Nephron (organoid): ENCODE measurements at regions not wholly inside any gene's neighbourhood (a gene's known extent, or its start where the extent isn't known, plus 50 kb on each side); places are given as distances from the start of the nearest gene placed in this dataset.

Source experiments
- H3K27ac Mint-ChIP-seq, 3 experiments: 2 replicates each; pipeline ENCODE4 v1.8.0; 2020; ENCODE audit warnings: mixed read lengths in 3 of 3, mild to moderate bottlenecking in 2 of 3, moderate library complexity in 1 of 3
- H3K27me3 Mint-ChIP-seq: 2 replicates; pipeline ENCODE4 v1.8.0; 2021; ENCODE audit warnings: low read depth, mild to moderate bottlenecking, moderate library complexity, mixed read lengths
- H3K36me3 Mint-ChIP-seq: 2 replicates; pipeline ENCODE4 v1.8.0; 2020; ENCODE audit warnings: low read depth, mixed read lengths
- H3K4me1 Mint-ChIP-seq: 2 replicates; pipeline ENCODE4 v1.8.0; 2020; ENCODE audit warnings: mixed read lengths
- H3K4me3 Mint-ChIP-seq, 3 experiments: 2 replicates each; pipeline ENCODE4 v1.8.0; 2020; ENCODE audit warnings: mild to moderate bottlenecking in 3 of 3, mixed read lengths in 3 of 3, moderate library complexity in 2 of 3
- H3K9me3 Mint-ChIP-seq: 2 replicates; pipeline ENCODE4 v1.8.0; 2020; ENCODE audit warnings: mixed read lengths
- TF ChIP-seq, protein P1 (sequence below), 3 experiments: fragments of 200-600 bp; sonication (generic); IDR thresholded peaks; one replicate each; pipeline ENCODE4 v1.5.0; 2021; ENCODE audit warnings: antibody characterized with exemption in 3 of 3; ENCODE audit not compliant: unreplicated experiment in 3 of 3

DNA sequence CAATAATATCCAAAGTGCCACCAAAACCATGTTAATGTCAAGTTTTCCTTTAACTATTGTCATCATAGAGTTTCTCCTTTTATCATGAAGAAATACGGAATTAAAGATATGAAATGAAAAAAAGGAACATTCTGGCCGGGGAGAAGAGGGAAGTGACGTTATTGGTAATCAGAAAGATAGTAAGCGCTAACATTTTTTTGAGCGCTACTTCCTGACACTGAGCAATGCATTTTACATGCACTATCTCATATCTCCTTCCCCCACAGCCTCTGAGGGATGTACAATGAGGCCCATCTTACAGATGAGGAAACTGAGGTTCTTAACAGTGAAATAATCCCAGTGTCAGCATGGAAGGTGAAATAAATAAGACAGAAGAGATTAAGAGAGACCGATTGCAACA is 410.9 kb downstream of the SOX9 start:
- peaks cover 26% of the 10 kb centered on the region for H3K27me3 Mint-ChIP-seq
- peaks cover 5% of the 10 kb centered on the region for H3K4me1 Mint-ChIP-seq
- H3K4me3 Mint-ChIP-seq: no peak overlapping the region
- TF ChIP-seq, protein P1, sequence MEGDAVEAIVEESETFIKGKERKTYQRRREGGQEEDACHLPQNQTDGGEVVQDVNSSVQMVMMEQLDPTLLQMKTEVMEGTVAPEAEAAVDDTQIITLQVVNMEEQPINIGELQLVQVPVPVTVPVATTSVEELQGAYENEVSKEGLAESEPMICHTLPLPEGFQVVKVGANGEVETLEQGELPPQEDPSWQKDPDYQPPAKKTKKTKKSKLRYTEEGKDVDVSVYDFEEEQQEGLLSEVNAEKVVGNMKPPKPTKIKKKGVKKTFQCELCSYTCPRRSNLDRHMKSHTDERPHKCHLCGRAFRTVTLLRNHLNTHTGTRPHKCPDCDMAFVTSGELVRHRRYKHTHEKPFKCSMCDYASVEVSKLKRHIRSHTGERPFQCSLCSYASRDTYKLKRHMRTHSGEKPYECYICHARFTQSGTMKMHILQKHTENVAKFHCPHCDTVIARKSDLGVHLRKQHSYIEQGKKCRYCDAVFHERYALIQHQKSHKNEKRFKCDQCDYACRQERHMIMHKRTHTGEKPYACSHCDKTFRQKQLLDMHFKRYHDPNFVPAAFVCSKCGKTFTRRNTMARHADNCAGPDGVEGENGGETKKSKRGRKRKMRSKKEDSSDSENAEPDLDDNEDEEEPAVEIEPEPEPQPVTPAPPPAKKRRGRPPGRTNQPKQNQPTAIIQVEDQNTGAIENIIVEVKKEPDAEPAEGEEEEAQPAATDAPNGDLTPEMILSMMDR (IDR thresholded peaks at IDR 0.05; ENCODE audit: unreplicated experiment in 3 of 3): no peak
- peaks cover 8% of the 10 kb centered on the region for H3K9me3 Mint-ChIP-seq
- H3K27ac Mint-ChIP-seq: no peak overlapping the region
- peaks cover 4% of the 10 kb centered on the region for H3K36me3 Mint-ChIP-seq

DNA sequence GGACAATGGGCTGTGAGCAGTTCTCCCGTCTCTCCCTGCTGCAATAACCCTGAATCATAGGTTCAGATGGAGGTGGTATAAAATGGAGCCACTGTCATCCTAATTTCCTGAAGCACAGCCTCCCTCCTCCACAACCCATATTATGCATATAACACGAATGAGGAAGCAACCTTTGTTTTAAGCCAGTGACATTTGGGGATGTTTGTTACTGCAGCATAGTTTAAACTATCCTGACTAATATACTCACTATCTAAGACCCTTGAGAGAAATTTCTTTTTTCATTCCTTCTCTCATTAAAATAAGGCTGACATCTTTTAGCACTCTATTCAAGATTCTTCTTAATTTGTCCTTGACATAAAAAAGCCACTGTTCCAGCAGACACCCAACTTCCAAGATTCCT is 413.4 kb downstream of the SOX9 start:
- peaks cover 9% of the 10 kb centered on the region for H3K4me1 Mint-ChIP-seq
- TF ChIP-seq, protein P1 (IDR thresholded peaks at IDR 0.05; ENCODE audit: unreplicated experiment in 3 of 3): no peak
- H3K4me3 Mint-ChIP-seq: no peak overlapping the region
- H3K9me3 Mint-ChIP-seq: peaks cover 8% of the 10 kb centered on the region
- H3K36me3 Mint-ChIP-seq: peaks cover 4% of the 10 kb centered on the region
- no peak overlapping the region for H3K27ac Mint-ChIP-seq
- peaks cover 31% of the 10 kb centered on the region for H3K27me3 Mint-ChIP-seq

DNA sequence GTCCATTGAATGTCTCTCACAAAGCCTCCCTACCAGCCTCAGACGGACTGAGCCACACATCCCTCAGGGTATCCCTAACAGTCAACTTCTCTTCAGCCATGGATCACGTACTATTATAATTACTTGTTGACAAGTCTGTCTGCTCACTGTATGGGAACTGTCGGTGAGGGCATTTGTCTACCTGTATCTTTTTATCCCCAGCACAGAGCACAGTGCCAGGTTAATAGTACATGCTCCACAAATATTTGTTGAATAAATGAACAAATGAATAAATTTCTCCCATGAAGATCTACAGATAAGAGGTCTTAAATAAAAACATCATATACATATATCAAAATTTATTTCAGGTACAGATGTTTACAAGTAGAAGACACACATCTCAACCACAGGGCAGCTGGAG is 414.0 kb downstream of the SOX9 start:
- H3K9me3 Mint-ChIP-seq: peaks cover 8% of the 10 kb centered on the region
- no peak overlapping the region for H3K4me3 Mint-ChIP-seq
- H3K27me3 Mint-ChIP-seq: peaks cover 28% of the 10 kb centered on the region
- H3K27ac Mint-ChIP-seq: no peak overlapping the region
- TF ChIP-seq, protein P1 (IDR thresholded peaks at IDR 0.05; ENCODE audit: unreplicated experiment in 3 of 3): no peak
- peaks cover 9% of the 10 kb centered on the region for H3K4me1 Mint-ChIP-seq
- H3K36me3 Mint-ChIP-seq: peaks cover 4% of the 10 kb centered on the region

GRCh38 chr17:72535346-72535745 is 414.5 kb downstream of the SOX9 start:
- TF ChIP-seq, protein P1 (IDR thresholded peaks at IDR 0.05; ENCODE audit: unreplicated experiment in 3 of 3): no peak
- Mint-ChIP-seq H3K9me3 (peaks cover 8% of the 10 kb centered on the region), H3K4me1 (peaks cover 12% of the 10 kb centered on the region), H3K27me3 (peaks cover 26% of the 10 kb centered on the region), H3K36me3 (peaks cover 4% of the 10 kb centered on the region), H3K27ac (no peak overlapping the region), H3K4me3 (no peak overlapping the region)

DNA sequence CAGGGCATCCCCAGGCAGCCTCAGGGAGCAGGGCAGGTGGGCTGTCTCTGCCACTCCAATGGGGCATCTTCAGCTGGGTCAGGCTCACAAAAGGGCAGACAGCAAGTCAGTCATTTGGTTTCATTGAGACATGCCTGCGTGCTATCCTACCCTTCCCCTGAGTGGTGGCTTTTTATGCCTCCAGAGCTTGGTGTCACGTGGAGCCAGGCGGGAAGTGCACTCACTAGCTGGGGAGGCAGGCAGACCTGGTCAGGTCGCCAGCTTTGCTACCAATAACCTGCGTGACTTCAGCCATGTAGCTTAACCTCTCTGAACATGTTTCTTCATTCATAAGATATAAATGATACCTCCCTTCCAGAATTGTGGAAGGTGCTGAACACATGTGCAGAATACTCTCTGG is 415.0 kb downstream of the SOX9 start:
- Mint-ChIP-seq H3K36me3 (peaks cover 4% of the 10 kb centered on the region), H3K27ac (no peak overlapping the region), H3K9me3 (peaks cover 8% of the 10 kb centered on the region), H3K4me3 (no peak overlapping the region), H3K27me3 (peaks cover 25% of the 10 kb centered on the region), H3K4me1 (peaks cover 12% of the 10 kb centered on the region)
- TF ChIP-seq, protein P1 (IDR thresholded peaks at IDR 0.05; ENCODE audit: unreplicated experiment in 3 of 3): no peak

- H3K4me1 Mint-ChIP-seq: peaks cover 12% of the 10 kb centered on the region
- TF ChIP-seq, protein P1 (IDR thresholded peaks at IDR 0.05; ENCODE audit: unreplicated experiment in 3 of 3): no peak
- H3K27ac Mint-ChIP-seq: no peak overlapping the region
- no peak overlapping the region for H3K4me3 Mint-ChIP-seq
- peaks cover 4% of the 10 kb centered on the region for H3K36me3 Mint-ChIP-seq
- H3K27me3 Mint-ChIP-seq: peaks cover 31% of the 10 kb centered on the region
- H3K9me3 Mint-ChIP-seq: peaks cover 8% of the 10 kb centered on the region
Measured at GRCh38 chr17:72536788-72537187, 416.0 kb downstream of the SOX9 start.
